ENCODE measurements at regions not wholly inside any gene's neighbourhood (a gene's known extent, or its start where the extent isn't known, plus 50 kb on each side); places are given as distances from the start of the nearest gene placed in this dataset.

DNA sequence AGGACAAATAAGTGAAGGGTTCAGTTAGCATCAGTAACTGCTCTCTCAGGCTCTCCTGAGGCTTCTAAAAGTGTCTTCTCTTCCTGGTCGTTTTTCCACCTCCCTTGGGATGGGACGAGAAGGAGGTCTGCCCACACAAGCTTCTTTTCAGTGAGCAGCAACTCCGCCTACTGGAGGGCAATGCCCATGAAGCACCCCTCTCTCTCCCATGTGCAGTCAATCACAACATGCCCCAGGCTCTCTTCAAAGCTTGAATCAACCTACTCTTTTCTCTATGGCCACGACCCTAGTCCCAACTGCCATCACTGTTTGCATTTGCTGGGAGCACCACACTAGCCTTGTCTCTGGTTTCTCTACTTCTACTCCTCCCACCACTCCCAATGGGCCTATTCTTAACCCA, 135.6 kb downstream of the RPS24 start:
- RAD21 ChIA-PET (ENCODE audit: low non-redundant PET in 1 of 2, low total read pairs in 2 of 2, uncharacterized antibody in 2 of 2, unreplicated experiment in 2 of 2) = no interaction called here
- no peaks in the 10 kb centered on the region for H3K9me2 ChIP-seq (ENCODE audit: insufficient read depth)
- no peaks in the 10 kb centered on the region for H4K20me1 ChIP-seq (ENCODE audit: insufficient read depth)
- no peaks in the 10 kb centered on the region for H3K9me3 ChIP-seq (ENCODE audit: control insufficient read depth in 1 of 2, insufficient read depth in 1 of 2, low read depth in 1 of 2, low read length in 2 of 2)
- H3K27ac ChIP-seq (ENCODE audit: low read depth, low read length) = no peak overlapping the region
- ATAC-seq = no peak
- BruUV-seq (replicated peaks) = no TSS peak
- no peaks in the 10 kb centered on the region for H3K36me3 ChIP-seq (ENCODE audit: control insufficient read depth in 1 of 2, insufficient read depth in 2 of 2, low read length in 2 of 2)
- no peak for DNase-seq (ENCODE audit: low read depth, low spot score)
- TF ChIP-seq, protein P1, sequence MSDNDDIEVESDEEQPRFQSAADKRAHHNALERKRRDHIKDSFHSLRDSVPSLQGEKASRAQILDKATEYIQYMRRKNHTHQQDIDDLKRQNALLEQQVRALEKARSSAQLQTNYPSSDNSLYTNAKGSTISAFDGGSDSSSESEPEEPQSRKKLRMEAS (IDR thresholded peaks at IDR 0.05) = no peak
- TF ChIP-seq ZBTB33 (IDR thresholded peaks at IDR 0.05; ENCODE audit: extremely low read depth, insufficient replicate concordance, low read length) (no peak), RAD21 (IDR thresholded peaks at IDR 0.05; ENCODE audit: low read depth) (no peak), POLR2AphosphoS5 (IDR thresholded peaks at IDR 0.05; ENCODE audit: low read depth, low read length) (no peak), SP1 (IDR thresholded peaks at IDR 0.05; ENCODE audit: low read depth) (no peak)
- no peaks in the 10 kb centered on the region for H3K79me2 ChIP-seq (ENCODE audit: insufficient read depth, low read length)
- no peak overlapping the region for H2AFZ ChIP-seq (ENCODE audit: low read depth, low read length, poor library complexity, severe bottlenecking)
- no peak overlapping the region for H3K4me3 ChIP-seq (replicated peaks in 1 of 2; ENCODE audit: low read depth in 1 of 2, low read length in 2 of 2)
- no peak overlapping the region for H3K4me2 ChIP-seq (ENCODE audit: low read length)
- H3K27me3 ChIP-seq (ENCODE audit: insufficient read depth, low read length) = no peaks in the 10 kb centered on the region
- no peak overlapping the region for H3K9ac ChIP-seq (ENCODE audit: low read length)
- CTCF ChIA-PET = no interaction called here
- POLR2A ChIA-PET = no interaction called here
- H3K4me1 ChIP-seq (ENCODE audit: control insufficient read depth in 1 of 2, insufficient read depth in 2 of 2, low read length in 2 of 2) = peaks cover 0 to 7% of the 10 kb centered on the region in 2 experiments; a peak in 2 of 4 replicates
- intact Hi-C loops (cut with micrococcal nuclease) = no loop called here

GRCh38 chr10:78170026-78170475, 136.4 kb downstream of the RPS24 start:
- RAD21 ChIA-PET (ENCODE audit: low non-redundant PET in 1 of 2, low total read pairs in 2 of 2, uncharacterized antibody in 2 of 2, unreplicated experiment in 2 of 2) = no interaction called here
- H3K79me2 ChIP-seq (ENCODE audit: insufficient read depth, low read length) = no peaks in the 10 kb centered on the region
- no TSS peak for BruUV-seq (replicated peaks)
- H3K9ac ChIP-seq (ENCODE audit: low read length) = no peak overlapping the region
- no peaks in the 10 kb centered on the region for H3K9me3 ChIP-seq (ENCODE audit: control insufficient read depth in 1 of 2, insufficient read depth in 1 of 2, low read depth in 1 of 2, low read length in 2 of 2)
- peaks cover 0 to 7% of the 10 kb centered on the region in 2 experiments; a peak in 2 of 4 replicates for H3K4me1 ChIP-seq (ENCODE audit: control insufficient read depth in 1 of 2, insufficient read depth in 2 of 2, low read length in 2 of 2)
- DNase-seq (ENCODE audit: low read depth, low spot score) = no peak
- ATAC-seq = no peak
- no peak overlapping the region for H3K4me2 ChIP-seq (ENCODE audit: low read length)
- CTCF ChIA-PET = no interaction called here
- TF ChIP-seq ZFX (IDR thresholded peaks at IDR 0.05) = no peak
- TF ChIP-seq, protein P2, sequence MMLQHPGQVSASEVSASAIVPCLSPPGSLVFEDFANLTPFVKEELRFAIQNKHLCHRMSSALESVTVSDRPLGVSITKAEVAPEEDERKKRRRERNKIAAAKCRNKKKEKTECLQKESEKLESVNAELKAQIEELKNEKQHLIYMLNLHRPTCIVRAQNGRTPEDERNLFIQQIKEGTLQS (IDR thresholded peaks at IDR 0.05) = no peak
- TF ChIP-seq, protein P3, sequence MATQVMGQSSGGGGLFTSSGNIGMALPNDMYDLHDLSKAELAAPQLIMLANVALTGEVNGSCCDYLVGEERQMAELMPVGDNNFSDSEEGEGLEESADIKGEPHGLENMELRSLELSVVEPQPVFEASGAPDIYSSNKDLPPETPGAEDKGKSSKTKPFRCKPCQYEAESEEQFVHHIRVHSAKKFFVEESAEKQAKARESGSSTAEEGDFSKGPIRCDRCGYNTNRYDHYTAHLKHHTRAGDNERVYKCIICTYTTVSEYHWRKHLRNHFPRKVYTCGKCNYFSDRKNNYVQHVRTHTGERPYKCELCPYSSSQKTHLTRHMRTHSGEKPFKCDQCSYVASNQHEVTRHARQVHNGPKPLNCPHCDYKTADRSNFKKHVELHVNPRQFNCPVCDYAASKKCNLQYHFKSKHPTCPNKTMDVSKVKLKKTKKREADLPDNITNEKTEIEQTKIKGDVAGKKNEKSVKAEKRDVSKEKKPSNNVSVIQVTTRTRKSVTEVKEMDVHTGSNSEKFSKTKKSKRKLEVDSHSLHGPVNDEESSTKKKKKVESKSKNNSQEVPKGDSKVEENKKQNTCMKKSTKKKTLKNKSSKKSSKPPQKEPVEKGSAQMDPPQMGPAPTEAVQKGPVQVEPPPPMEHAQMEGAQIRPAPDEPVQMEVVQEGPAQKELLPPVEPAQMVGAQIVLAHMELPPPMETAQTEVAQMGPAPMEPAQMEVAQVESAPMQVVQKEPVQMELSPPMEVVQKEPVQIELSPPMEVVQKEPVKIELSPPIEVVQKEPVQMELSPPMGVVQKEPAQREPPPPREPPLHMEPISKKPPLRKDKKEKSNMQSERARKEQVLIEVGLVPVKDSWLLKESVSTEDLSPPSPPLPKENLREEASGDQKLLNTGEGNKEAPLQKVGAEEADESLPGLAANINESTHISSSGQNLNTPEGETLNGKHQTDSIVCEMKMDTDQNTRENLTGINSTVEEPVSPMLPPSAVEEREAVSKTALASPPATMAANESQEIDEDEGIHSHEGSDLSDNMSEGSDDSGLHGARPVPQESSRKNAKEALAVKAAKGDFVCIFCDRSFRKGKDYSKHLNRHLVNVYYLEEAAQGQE (IDR thresholded peaks at IDR 0.05; ENCODE audit: low read depth) = no peak
- intact Hi-C loops (cut with micrococcal nuclease) = no loop called here
- H2AFZ ChIP-seq (ENCODE audit: low read depth, low read length, poor library complexity, severe bottlenecking) = no peak overlapping the region
- no peak overlapping the region for H3K27ac ChIP-seq (ENCODE audit: low read depth, low read length)
- H3K36me3 ChIP-seq (ENCODE audit: control insufficient read depth in 1 of 2, insufficient read depth in 2 of 2, low read length in 2 of 2) = no peaks in the 10 kb centered on the region
- no peak overlapping the region for H3K4me3 ChIP-seq (replicated peaks in 1 of 2; ENCODE audit: low read depth in 1 of 2, low read length in 2 of 2)
- H3K27me3 ChIP-seq (ENCODE audit: insufficient read depth, low read length) = no peaks in the 10 kb centered on the region
- POLR2A ChIA-PET = no interaction called here
- H3K9me2 ChIP-seq (ENCODE audit: insufficient read depth) = no peaks in the 10 kb centered on the region
- H4K20me1 ChIP-seq (ENCODE audit: insufficient read depth) = no peaks in the 10 kb centered on the region

All from HCT116 (cell line).